ENCODE measurements at regions not wholly inside any gene's neighbourhood (a gene's known extent, or its start where the extent isn't known, plus 50 kb on each side); places are given as distances from the start of the nearest gene placed in this dataset.
"Not testable (repeated sequence)": the region's sequence is repeated elsewhere in the genome, so short reads cannot be mapped to it uniquely, and the experiment has no call there.

DNA sequence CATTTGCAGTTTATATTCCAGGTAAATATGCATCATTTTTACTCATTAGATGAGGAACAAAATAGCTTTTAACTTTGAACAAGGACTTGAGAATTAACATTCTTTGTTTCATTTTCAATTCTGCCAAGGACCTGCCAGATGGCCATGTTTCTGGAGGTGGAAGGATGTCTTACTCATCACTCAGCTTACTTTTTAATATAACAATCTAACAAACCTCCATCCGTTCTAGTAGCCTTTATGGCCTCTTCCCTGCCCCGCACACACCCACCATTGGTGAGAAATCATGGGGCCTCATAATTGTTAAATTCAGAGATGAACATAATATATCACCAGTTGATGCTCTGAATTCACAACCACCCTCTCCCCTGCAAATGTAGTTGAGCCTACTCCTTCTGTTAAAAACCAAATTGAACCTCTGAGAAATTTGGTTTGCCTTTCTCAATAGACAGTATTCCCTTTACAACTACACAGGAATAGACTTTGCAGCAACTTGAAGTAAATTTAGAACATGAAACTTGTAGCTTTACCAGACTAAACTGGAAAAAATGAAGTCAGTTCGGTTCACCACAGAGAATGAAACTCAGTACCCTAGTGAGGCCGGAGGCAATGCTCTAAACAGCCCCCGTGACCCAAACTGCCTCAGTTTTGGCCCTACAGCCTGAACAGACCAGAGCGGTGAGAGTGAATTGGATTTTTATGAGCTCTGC lies 50.1 kb upstream of the ACSL4 start:
- H3K27ac Mint-ChIP-seq, result peak overlapping the region; percentile 87 to 96
- no peaks in the 10 kb centered on the region for H3K9me3 Mint-ChIP-seq
- ATAC-seq (peak; percentile 78 to 79), DNase-seq (ENCODE audit: low spot score in 2 of 2) (peak in 1 of 2 donors; percentile 2)
- no peaks in the 10 kb centered on the region for H3K36me3 Mint-ChIP-seq

DNA sequence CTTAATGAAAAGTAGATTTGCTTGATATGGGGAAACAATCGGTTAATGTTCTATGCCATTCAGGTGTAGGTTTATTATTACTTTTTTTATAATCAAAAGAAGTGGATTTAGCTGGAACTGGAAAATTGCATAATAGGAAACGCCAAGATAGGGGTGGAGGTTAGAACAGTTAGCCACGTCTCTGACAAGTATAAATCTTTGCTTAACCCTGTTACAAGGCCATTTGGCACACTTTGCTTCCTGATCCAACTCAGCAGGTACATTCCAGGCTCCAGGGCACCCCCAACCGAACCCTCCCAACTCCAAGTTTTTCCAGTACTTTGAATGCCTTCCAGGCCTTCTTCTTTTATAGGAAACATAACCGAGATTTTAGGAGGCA lies 50.6 kb upstream of the ACSL4 start:
- ATAC-seq (no peak), DNase-seq (ENCODE audit: low spot score in 2 of 2) (no peak)

GRCh38 chrX:109785053-109785452 lies 52.0 kb upstream of the ACSL4 start:
- H3K27ac Mint-ChIP-seq, result no peak overlapping the region
- DNase-seq (ENCODE audit: low spot score in 2 of 2) (no peak), ATAC-seq (no peak)
- no peaks in the 10 kb centered on the region for H3K36me3 Mint-ChIP-seq
- no peaks in the 10 kb centered on the region for H3K9me3 Mint-ChIP-seq

More for the DNA sequence above, 50.6 kb upstream of the ACSL4 start:
- no peaks in the 10 kb centered on the region for H3K36me3 Mint-ChIP-seq
- H3K9me3 Mint-ChIP-seq, result no peaks in the 10 kb centered on the region
- peak overlapping the region; percentile 87 to 96 for H3K27ac Mint-ChIP-seq

DNA sequence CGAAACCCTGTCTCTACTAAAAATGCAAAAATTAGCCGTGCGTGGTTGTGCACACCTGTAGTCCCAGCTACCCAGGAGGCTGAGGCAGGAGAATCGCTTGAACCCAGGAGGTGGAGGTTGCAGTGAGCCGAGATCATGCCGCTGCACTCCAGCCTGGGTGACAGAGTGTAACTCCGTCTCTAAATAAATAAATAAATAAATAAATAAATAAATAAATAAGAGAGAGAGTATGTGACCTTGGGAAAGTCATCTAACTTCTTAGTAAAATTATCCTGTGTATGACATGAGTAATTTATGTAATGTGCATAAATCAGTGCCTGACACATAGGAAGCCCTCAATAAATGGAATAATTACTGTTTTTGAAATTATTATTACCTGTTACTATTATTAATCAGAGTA lies 57.5 kb upstream of the ACSL4 start:
- H3K36me3 Mint-ChIP-seq; DNase-seq (ENCODE audit: low spot score in 2 of 2); H3K27ac Mint-ChIP-seq; ATAC-seq; H3K9me3 Mint-ChIP-seq: not testable (repeated sequence)

DNA sequence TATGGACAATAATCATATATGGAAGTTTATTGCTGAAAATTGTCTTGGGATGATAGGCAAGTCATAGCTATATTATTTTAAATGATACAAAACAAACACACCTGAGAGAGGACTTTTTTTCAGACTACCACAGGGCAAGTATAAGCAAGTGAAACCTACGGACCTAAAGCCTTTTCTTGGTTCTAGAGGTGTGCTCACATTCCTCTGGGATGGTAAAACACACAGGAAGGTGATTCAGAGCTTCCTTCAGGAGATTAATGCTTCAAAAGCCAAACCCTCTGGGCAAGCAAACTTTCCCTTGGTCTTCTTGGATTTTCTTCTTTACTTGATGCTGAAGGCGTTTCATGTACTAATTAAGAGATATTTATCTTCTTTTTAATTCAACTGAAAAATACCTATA lies 60.1 kb upstream of the ACSL4 start:
- H3K9me3 Mint-ChIP-seq, result peaks cover 0 to 6% of the 10 kb centered on the region in 2 donors
- DNase-seq (ENCODE audit: low spot score in 2 of 2) (no peak), ATAC-seq (no peak)
- no peak overlapping the region for H3K27ac Mint-ChIP-seq
- no peaks in the 10 kb centered on the region for H3K36me3 Mint-ChIP-seq

GRCh38 chrX:109795682-109796081 lies 62.6 kb upstream of the ACSL4 start:
- no peak overlapping the region for H3K27ac Mint-ChIP-seq
- H3K36me3 Mint-ChIP-seq, result no peaks in the 10 kb centered on the region
- no peak for ATAC-seq
- no peak for DNase-seq (ENCODE audit: low spot score in 2 of 2)
- peaks cover 0 to 6% of the 10 kb centered on the region in 2 donors for H3K9me3 Mint-ChIP-seq

- Mint-ChIP-seq H3K36me3 (no peaks in the 10 kb centered on the region), H3K27ac (no peak overlapping the region), H3K9me3 (peaks cover 0 to 6% of the 10 kb centered on the region in 2 donors)
- ATAC-seq (no peak), DNase-seq (ENCODE audit: low spot score in 2 of 2) (no peak)
Measured at GRCh38 chrX:109797311-109797975, 64.4 kb upstream of the ACSL4 start.

DNA sequence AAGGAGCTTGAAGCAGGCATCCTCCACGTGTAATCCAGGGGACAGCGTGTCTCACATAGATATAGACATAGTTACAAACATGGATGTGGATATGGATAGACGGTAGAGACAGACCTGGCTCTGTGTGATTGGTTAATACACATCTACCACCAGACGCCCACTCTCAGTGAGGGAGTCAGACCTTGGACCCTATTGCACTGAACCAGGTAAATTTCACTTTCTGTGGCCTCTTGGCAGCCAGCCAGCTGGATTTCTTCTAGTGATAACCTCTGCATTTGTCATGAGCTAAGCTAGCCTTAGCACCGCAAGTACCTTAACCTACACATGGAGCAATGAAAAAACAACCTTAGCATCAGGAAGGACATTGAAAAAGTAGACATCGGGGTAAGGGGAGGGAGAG lies 79.2 kb upstream of the ACSL4 start:
- H3K27ac Mint-ChIP-seq, result no peak overlapping the region
- H3K36me3 Mint-ChIP-seq, result no peaks in the 10 kb centered on the region
- DNase-seq (ENCODE audit: low spot score in 2 of 2) (no peak), ATAC-seq (no peak)
- H3K9me3 Mint-ChIP-seq, result no peaks in the 10 kb centered on the region

- Mint-ChIP-seq H3K36me3 (no peaks in the 10 kb centered on the region), H3K9me3 (no peaks in the 10 kb centered on the region), H3K27ac (no peak overlapping the region)
- no peak for ATAC-seq
- DNase-seq (ENCODE audit: low spot score in 2 of 2), result no peak
Measured at GRCh38 chrX:109813236-109813635, 80.2 kb upstream of the ACSL4 start.

DNA sequence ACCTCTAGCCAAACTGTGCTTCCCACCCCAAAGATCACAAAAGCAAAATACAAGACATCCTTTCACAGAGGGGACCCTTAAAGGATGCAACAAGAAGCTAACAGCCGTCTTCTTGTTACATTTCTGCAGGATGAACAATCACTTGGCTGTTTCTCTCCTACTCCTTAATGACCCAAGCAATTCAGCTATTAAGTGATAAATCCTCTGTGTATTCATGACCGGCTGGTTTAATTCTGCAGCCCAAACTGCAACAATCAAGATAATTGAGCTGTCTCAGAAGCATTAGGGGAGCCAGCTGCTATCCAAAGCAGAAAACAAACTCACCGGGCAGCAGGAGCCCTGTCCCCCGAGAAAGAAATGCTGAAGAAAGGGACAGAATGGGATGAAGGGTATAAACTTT lies 85.9 kb upstream of the ACSL4 start:
- no peak overlapping the region for H3K27ac Mint-ChIP-seq
- no peaks in the 10 kb centered on the region for H3K9me3 Mint-ChIP-seq
- ATAC-seq, result no peak
- no peaks in the 10 kb centered on the region for H3K36me3 Mint-ChIP-seq
- DNase-seq (ENCODE audit: low spot score in 2 of 2), result no peak

GRCh38 chrX:109822861-109823260 lies 89.8 kb upstream of the ACSL4 start:
- Mint-ChIP-seq H3K27ac (no peak overlapping the region), H3K9me3 (no peaks in the 10 kb centered on the region), H3K36me3 (no peaks in the 10 kb centered on the region)
- no peak for ATAC-seq
- no peak for DNase-seq (ENCODE audit: low spot score in 2 of 2)

- no peak overlapping the region for H3K27ac Mint-ChIP-seq
- H3K36me3 Mint-ChIP-seq, result no peaks in the 10 kb centered on the region
- ATAC-seq (peak in 1 of 2 donors; percentile 45), DNase-seq (ENCODE audit: low spot score in 2 of 2) (no peak)
- H3K9me3 Mint-ChIP-seq, result no peaks in the 10 kb centered on the region
Measured at GRCh38 chrX:109826954-109827708, 94.1 kb upstream of the ACSL4 start.

GRCh38 chrX:109827772-109828171 lies 94.7 kb upstream of the ACSL4 start:
- no peak overlapping the region for H3K27ac Mint-ChIP-seq

GRCh38 chrX:109830157-109830703 lies 97.2 kb upstream of the ACSL4 start:
- no peaks in the 10 kb centered on the region for H3K36me3 Mint-ChIP-seq
- no peaks in the 10 kb centered on the region for H3K9me3 Mint-ChIP-seq
- DNase-seq (ENCODE audit: low spot score in 2 of 2) (no peak), ATAC-seq (no peak)
- no peak overlapping the region for H3K27ac Mint-ChIP-seq

More at GRCh38 chrX:109827772-109828171, 94.7 kb upstream of the ACSL4 start:
- ATAC-seq (no peak), DNase-seq (ENCODE audit: low spot score in 2 of 2) (no peak)
- Mint-ChIP-seq H3K9me3 (no peaks in the 10 kb centered on the region), H3K36me3 (no peaks in the 10 kb centered on the region)

DNA sequence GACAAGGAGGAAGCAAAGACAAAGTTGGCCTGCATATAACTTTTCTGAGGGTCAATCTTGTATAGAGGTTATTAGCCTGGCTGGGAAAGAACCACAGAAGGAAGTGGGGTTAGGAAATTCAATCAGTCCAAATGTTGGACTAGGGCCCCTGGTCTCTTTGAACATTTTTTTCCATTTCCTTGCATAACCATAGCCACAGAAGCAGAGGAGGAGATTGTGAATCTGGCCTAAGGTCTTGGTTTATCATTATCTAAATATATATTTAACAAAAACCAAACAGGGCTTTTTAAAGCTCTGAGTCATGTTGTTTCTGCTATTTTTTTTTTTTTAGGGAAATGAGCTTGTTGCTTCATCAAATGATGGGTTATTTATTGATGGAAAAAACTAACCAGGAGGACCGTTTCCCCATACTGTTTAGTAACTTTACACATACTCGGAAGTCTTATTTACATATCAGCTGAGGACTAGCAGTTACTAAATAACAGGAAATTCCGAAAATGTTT lies 97.7 kb upstream of the ACSL4 start:
- H3K27ac Mint-ChIP-seq, result no peak overlapping the region
- ATAC-seq (no peak), DNase-seq (ENCODE audit: low spot score in 2 of 2) (no peak)
- H3K36me3 Mint-ChIP-seq, result no peaks in the 10 kb centered on the region
- no peaks in the 10 kb centered on the region for H3K9me3 Mint-ChIP-seq

GRCh38 chrX:109831326-109831985 lies 98.4 kb upstream of the ACSL4 start:
- H3K27ac Mint-ChIP-seq, result no peak overlapping the region
- H3K9me3 Mint-ChIP-seq, result no peaks in the 10 kb centered on the region
- ATAC-seq, result no peak

More at GRCh38 chrX:109831326-109831985, 98.4 kb upstream of the ACSL4 start:
- no peak for DNase-seq (ENCODE audit: low spot score in 2 of 2)
- H3K36me3 Mint-ChIP-seq, result no peaks in the 10 kb centered on the region
